Suprapubic skin (tissue), 4 donors: ENCODE measurements at regions not wholly inside any gene's neighbourhood (a gene's known extent, or its start where the extent isn't known, plus 50 kb on each side); places are given as distances from the start of the nearest gene placed in this dataset.

Source experiments
- EP300 ChIP-seq: sonication (generic); formaldehyde crosslinking; IDR thresholded peaks from one replicate; pipeline ENCODE4 v1.6.1; 2017; ENCODE audit warnings: antibody characterized with exemption
- POLR2A ChIP-seq, 2 donors: fragments of 450-650 bp; IDR thresholded peaks; one replicate each; pipeline ENCODE4 v1.6.1; 2017; ENCODE audit warnings: antibody characterized with exemption in 2 of 2, mild to moderate bottlenecking in 2 of 2, moderate library complexity in 2 of 2
- POLR2AphosphoS5 ChIP-seq, 3 donors: sonication (generic); formaldehyde crosslinking; IDR thresholded peaks; one replicate each; pipeline ENCODE4 v1.6.1; 2017; ENCODE audit warnings: antibody characterized with exemption in 3 of 3
- TF ChIP-seq, protein P1 (sequence below), 2 donors: fragments of 200-600 bp in 1 of 2; fragments of 450-650 bp in 1 of 2; sonication (generic) in 1 of 2; IDR thresholded peaks; one replicate each; pipeline ENCODE4 v1.5.1; 2016 to 2019; ENCODE audit warnings: antibody characterized with exemption in 2 of 2, mild to moderate bottlenecking in 1 of 2, moderate library complexity in 1 of 2

DNA sequence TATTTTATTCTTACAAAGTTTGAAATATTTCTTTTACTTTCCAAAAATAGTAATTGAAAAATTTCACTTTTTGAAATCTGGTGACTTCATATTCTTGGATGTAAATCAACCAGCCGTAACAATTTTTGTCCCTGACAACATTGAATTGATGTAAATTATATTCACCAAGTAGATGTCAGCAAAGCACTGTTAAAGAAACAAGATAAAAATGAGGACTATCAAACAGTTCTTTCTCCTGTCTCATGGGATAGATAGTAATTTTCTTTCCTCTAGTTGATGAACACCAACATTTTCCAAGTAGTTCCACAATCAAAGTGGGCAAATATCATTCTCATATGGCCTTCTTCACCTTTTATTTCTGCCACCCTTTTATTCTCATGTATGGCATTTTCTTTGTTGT is 1461.9 kb downstream of the MAT2B start:
- TF ChIP-seq, protein P1, sequence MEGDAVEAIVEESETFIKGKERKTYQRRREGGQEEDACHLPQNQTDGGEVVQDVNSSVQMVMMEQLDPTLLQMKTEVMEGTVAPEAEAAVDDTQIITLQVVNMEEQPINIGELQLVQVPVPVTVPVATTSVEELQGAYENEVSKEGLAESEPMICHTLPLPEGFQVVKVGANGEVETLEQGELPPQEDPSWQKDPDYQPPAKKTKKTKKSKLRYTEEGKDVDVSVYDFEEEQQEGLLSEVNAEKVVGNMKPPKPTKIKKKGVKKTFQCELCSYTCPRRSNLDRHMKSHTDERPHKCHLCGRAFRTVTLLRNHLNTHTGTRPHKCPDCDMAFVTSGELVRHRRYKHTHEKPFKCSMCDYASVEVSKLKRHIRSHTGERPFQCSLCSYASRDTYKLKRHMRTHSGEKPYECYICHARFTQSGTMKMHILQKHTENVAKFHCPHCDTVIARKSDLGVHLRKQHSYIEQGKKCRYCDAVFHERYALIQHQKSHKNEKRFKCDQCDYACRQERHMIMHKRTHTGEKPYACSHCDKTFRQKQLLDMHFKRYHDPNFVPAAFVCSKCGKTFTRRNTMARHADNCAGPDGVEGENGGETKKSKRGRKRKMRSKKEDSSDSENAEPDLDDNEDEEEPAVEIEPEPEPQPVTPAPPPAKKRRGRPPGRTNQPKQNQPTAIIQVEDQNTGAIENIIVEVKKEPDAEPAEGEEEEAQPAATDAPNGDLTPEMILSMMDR (IDR thresholded peaks at IDR 0.05), result no peak
- TF ChIP-seq POLR2AphosphoS5 (IDR thresholded peaks at IDR 0.05) (no peak), POLR2A (IDR thresholded peaks at IDR 0.05) (no peak), EP300 (no peak)
